OCI-LY3 (cell line): ENCODE measurements at regions not wholly inside any gene's neighbourhood (a gene's known extent, or its start where the extent isn't known, plus 50 kb on each side); places are given as distances from the start of the nearest gene placed in this dataset.

Experiments used
- H2AFZ ChIP-seq: fragments of 200-600, 300-600 bp; shearing (Covaris generic); 2 replicates; pipeline ENCODE4 v1.6.0; 2014; ENCODE audit warnings: antibody characterized with exemption, low read depth, low read length
- H3K27ac ChIP-seq: fragments of 200-600, 300-600 bp; sonication (generic); 2 replicates; pipeline ENCODE4 v1.5.1; 2014; ENCODE audit warnings: mild to moderate bottlenecking, low read length, moderate library complexity, mixed read lengths
- H3K27me3 ChIP-seq: fragments of 200-600, 300-600 bp; sonication (generic); 2 replicates; pipeline ENCODE4 v1.6.1; 2014; ENCODE audit warnings: low read depth, low read length, mixed read lengths
- H3K36me3 ChIP-seq: fragments of 200-600, 300-600 bp; sonication (generic); replicated peaks from 2 replicates; pipeline ENCODE3; 2014; ENCODE audit warnings: low read depth, low read length, mixed read lengths
- H3K4me1 ChIP-seq: fragments of 300-600, 200-600 bp; sonication (generic); 2 replicates; pipeline ENCODE4 v1.6.1; 2014; ENCODE audit warnings: low read length, mixed read lengths
- H3K4me2 ChIP-seq: fragments of 200-600, 300-600 bp; sonication (generic); 2 replicates; pipeline ENCODE4 v1.6.1; 2014; ENCODE audit warnings: low read length, mixed read lengths
- H3K4me3 ChIP-seq: fragments of 300-600, 200-600 bp; sonication (generic); 2 replicates; pipeline ENCODE4 v1.5.1; 2014; ENCODE audit warnings: antibody characterized with exemption, mild to moderate bottlenecking, low read length, moderate library complexity
- H3K79me2 ChIP-seq: fragments of 300-600, 200-600 bp; shearing (Covaris generic); 2 replicates; pipeline ENCODE4 v1.6.1; 2014; ENCODE audit warnings: mild to moderate bottlenecking, low read length, mixed read lengths
- H3K9ac ChIP-seq: fragments of 300-600, 200-600 bp; shearing (Covaris generic); 2 replicates; pipeline ENCODE4 v1.6.0; 2014; ENCODE audit warnings: mild to moderate bottlenecking, low read length, moderate library complexity
- H3K9me3 ChIP-seq: fragments of 200-600, 300-600 bp; shearing (Covaris generic); 2 replicates; pipeline ENCODE4 v1.6.1; 2014; ENCODE audit warnings: low read length, mixed read lengths; ENCODE audit not compliant: insufficient read depth
- H4K20me1 ChIP-seq: fragments of 200-600, 300-600 bp; sonication (generic); 2 replicates; pipeline ENCODE4 v1.6.1; 2016; ENCODE audit warnings: low read length, mixed read lengths; ENCODE audit not compliant: insufficient read depth
- CTCF ChIP-seq: fragments of 200-600, 300-600 bp; sonication (generic); IDR thresholded peaks from 2 replicates; pipeline ENCODE4 v1.5.1; 2014; ENCODE audit warnings: antibody characterized with exemption, low read length, low read depth
- EZH2phosphoT487 ChIP-seq: fragments of 200-600 bp; shearing (Covaris generic); IDR thresholded peaks from 2 replicates; pipeline ENCODE4 v1.6.1; 2018; ENCODE audit warnings: antibody characterized with exemption, mixed run types, low read depth

DNA sequence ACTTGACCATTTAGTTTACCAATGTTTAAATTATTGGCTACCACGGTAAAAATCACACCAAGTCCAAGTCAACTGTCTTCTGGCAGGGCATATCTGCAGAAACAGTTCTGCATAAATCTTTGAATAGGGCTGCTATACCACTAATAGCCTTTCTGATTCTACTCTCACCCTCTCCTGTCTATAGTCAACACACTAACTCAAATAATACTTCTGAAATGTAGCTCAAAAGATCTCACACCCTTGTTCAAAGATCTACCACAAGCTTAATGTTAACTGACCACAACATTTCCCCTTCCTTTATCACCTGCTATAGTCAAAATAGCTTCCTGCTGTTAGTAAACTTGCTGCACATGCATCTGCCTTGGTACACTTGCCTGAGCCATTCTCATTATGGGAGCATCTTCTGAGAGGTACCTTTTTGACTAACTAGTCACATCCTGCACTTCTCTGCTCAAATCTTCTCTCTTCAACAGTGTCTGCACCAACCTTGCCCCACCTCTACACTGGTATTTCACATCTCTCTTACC, 319.4 kb downstream of the CDH10 start:
- no peaks in the 10 kb centered on the region for H3K36me3 ChIP-seq
- H3K27me3 ChIP-seq: no peaks in the 10 kb centered on the region
- H3K9ac ChIP-seq: no peak overlapping the region
- no peaks in the 10 kb centered on the region for H3K9me3 ChIP-seq
- H3K4me1 ChIP-seq: no peaks in the 10 kb centered on the region
- H3K79me2 ChIP-seq: no peaks in the 10 kb centered on the region
- H3K4me2 ChIP-seq: no peak overlapping the region
- no peak overlapping the region for H2AFZ ChIP-seq
- no peak overlapping the region for H3K27ac ChIP-seq
- no peak overlapping the region for H3K4me3 ChIP-seq
- TF ChIP-seq CTCF (no peak), EZH2phosphoT487 (no peak)
- no peaks in the 10 kb centered on the region for H4K20me1 ChIP-seq

DNA sequence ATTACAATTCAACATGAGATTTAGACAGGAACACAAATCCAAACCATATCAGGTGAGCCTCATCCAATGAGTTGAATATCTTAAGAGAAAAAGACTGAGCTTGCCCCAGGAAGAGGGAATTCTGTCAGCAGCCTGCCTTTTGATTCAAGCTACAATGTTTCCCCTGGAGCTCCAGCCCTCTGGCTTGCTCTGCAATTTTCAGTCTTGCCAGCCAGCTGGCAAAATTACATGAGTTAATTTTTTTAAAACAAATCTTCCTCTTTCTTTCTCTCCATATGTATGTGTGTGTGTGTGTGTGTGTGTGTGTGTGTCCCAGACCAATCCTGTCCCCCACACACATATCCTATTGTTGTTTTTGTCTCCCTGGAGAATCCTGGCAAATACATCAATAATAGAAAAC, 313.2 kb downstream of the CDH10 start:
- Histone ChIP-seq H4K20me1 (no peaks in the 10 kb centered on the region), H3K36me3 (no peaks in the 10 kb centered on the region), H3K9ac (no peak overlapping the region), H3K27me3 (no peaks in the 10 kb centered on the region), H3K27ac (no peak overlapping the region), H3K79me2 (no peaks in the 10 kb centered on the region), H3K4me3 (no peak overlapping the region), H2AFZ (no peak overlapping the region), H3K9me3 (no peaks in the 10 kb centered on the region), H3K4me2 (no peak overlapping the region), H3K4me1 (no peaks in the 10 kb centered on the region)
- no peak for TF ChIP-seq EZH2phosphoT487
- no peak for TF ChIP-seq CTCF

DNA sequence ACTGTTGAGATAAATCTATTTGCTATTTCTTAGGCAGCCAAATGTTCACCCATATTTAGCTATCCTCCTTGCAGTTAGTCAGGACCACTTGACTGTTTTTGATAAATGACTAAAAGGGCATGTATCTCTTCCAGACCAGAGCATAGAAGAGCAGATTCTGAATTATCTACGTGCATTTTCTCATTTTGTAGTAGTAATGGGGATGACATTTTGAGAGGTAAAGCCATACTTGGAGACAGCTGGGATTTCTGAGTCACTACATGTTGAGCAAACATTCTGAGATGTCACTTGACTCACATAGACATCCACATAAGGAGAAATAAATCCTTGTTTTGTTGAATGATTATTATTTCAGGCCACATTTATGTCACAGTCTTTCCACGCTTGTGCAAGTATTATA, 297.6 kb downstream of the CDH10 start:
- Histone ChIP-seq H3K36me3 (no peaks in the 10 kb centered on the region), H2AFZ (no peak overlapping the region), H3K4me1 (no peaks in the 10 kb centered on the region), H3K9me3 (no peaks in the 10 kb centered on the region), H3K27ac (no peak overlapping the region), H3K4me2 (no peak overlapping the region), H4K20me1 (no peaks in the 10 kb centered on the region), H3K9ac (no peak overlapping the region), H3K27me3 (no peaks in the 10 kb centered on the region), H3K79me2 (no peaks in the 10 kb centered on the region), H3K4me3 (no peak overlapping the region)
- TF ChIP-seq CTCF (no peak), EZH2phosphoT487 (no peak)

DNA sequence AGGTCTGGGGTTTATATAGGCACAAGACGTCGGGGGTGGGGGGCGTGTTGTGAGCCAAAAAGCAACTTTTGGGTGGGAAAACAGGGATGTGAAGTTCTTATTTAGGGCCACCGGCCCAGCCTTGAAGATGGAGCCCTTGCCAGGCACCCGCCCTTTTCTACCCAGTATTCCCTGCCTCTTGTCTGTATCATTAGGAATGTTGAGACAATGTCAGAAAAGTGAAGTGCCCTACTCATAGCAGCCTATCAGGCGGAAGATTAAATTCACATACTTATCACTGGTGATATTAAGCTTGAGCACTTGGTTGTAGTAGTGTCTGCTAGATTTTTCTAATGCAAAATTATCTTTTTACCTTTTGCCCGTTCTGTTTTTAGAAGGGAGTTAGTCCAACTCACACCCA, 293.5 kb downstream of the CDH10 start:
- Histone ChIP-seq H3K9me3 (no peaks in the 10 kb centered on the region), H3K79me2 (no peaks in the 10 kb centered on the region), H4K20me1 (no peaks in the 10 kb centered on the region), H3K9ac (no peak overlapping the region), H3K4me1 (no peaks in the 10 kb centered on the region), H3K36me3 (no peaks in the 10 kb centered on the region), H2AFZ (no peak overlapping the region), H3K27me3 (no peaks in the 10 kb centered on the region), H3K4me3 (no peak overlapping the region), H3K27ac (no peak overlapping the region), H3K4me2 (no peak overlapping the region)
- TF ChIP-seq CTCF (no peak), EZH2phosphoT487 (no peak)
